HFFc6 (cell line): ENCODE measurements at regions not wholly inside any gene's neighbourhood (a gene's known extent, or its start where the extent isn't known, plus 50 kb on each side); places are given as distances from the start of the nearest gene placed in this dataset.

ENCODE experiments used
- DNase-seq: peaks from one replicate; pipeline ENCODE4 v3.0.0-alpha.2; 2018
- H3K27ac Mint-ChIP-seq: 2 replicates; pipeline ENCODE4 v1.8.0; 2020; ENCODE audit warnings: mild to moderate bottlenecking, mixed read lengths
- H3K27me3 Mint-ChIP-seq: 2 replicates; pipeline ENCODE4 v1.8.0; 2021; ENCODE audit warnings: mild to moderate bottlenecking, moderate library complexity, mixed read lengths; ENCODE audit not compliant: insufficient read depth
- H3K36me3 Mint-ChIP-seq: 2 replicates; pipeline ENCODE4 v1.8.0; 2021; ENCODE audit warnings: low read depth, mixed read lengths
- H3K4me1 Mint-ChIP-seq: 2 replicates; pipeline ENCODE4 v1.8.0; 2020; ENCODE audit warnings: low read depth, mixed read lengths
- H3K4me3 Mint-ChIP-seq: 2 replicates; pipeline ENCODE4 v1.8.0; 2020; ENCODE audit warnings: mild to moderate bottlenecking, moderate library complexity, mixed read lengths
- H3K9me3 Mint-ChIP-seq: 2 replicates; pipeline ENCODE4 v1.8.0; 2020; ENCODE audit warnings: mild to moderate bottlenecking, mixed read lengths
- TF ChIP-seq, protein P1 (sequence below): fragments of 200-600 bp; sonication (generic); IDR thresholded peaks from 2 replicates; pipeline ENCODE4 v1.5.0; 2021; ENCODE audit warnings: antibody characterized with exemption, mild to moderate bottlenecking

DNA sequence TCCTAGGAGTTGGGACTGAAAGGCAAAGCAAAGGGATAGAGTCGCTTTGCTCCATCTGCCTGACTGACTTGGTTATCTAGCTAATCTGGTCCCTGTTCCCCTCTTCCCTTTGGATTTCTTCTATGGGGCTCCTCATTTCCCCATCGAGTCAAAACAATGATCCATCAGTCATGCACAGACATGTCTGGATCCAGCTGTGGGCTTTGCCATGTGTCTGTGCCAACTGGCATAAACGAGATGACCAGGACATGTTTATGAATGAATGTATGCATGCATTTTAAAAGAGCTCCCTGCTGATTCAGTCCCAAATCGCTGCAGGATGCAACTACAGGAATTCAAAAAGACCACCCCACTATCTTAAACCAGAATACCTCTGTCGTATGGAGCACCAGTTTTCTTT, 122.0 kb downstream of the ARL4A start:
- peaks cover 2% of the 10 kb centered on the region; the same call in 1 of the 2 replicates for H3K27me3 Mint-ChIP-seq
- no peak overlapping the region for H3K27ac Mint-ChIP-seq
- TF ChIP-seq, protein P1, sequence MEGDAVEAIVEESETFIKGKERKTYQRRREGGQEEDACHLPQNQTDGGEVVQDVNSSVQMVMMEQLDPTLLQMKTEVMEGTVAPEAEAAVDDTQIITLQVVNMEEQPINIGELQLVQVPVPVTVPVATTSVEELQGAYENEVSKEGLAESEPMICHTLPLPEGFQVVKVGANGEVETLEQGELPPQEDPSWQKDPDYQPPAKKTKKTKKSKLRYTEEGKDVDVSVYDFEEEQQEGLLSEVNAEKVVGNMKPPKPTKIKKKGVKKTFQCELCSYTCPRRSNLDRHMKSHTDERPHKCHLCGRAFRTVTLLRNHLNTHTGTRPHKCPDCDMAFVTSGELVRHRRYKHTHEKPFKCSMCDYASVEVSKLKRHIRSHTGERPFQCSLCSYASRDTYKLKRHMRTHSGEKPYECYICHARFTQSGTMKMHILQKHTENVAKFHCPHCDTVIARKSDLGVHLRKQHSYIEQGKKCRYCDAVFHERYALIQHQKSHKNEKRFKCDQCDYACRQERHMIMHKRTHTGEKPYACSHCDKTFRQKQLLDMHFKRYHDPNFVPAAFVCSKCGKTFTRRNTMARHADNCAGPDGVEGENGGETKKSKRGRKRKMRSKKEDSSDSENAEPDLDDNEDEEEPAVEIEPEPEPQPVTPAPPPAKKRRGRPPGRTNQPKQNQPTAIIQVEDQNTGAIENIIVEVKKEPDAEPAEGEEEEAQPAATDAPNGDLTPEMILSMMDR, result no peak
- no peaks in the 10 kb centered on the region for H3K36me3 Mint-ChIP-seq
- H3K4me3 Mint-ChIP-seq, result no peak overlapping the region
- no peaks in the 10 kb centered on the region for H3K4me1 Mint-ChIP-seq
- H3K9me3 Mint-ChIP-seq, result no peaks in the 10 kb centered on the region
- no peak for DNase-seq

DNA sequence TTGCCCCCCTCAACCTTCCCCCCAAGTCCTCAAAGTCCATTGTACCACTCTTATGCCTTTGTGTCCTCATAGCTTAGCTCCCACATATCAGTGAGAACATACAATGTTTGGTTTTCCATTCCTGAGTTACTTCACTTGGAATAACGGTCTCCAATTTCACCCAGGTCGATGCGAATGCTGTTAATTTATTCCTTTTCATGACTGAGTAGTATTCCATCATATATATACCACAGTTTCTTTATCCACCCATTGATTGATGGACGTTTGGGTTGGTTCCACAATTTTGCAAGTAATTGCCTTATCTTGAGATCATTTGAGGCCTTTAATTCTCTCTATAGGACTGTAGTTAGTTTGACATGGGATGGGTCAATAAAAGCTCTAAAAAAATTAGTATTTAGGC, 124.7 kb downstream of the ARL4A start:
- H3K4me1 Mint-ChIP-seq, result no peaks in the 10 kb centered on the region
- no peaks in the 10 kb centered on the region for H3K36me3 Mint-ChIP-seq
- peaks cover 2% of the 10 kb centered on the region; the same call in 1 of the 2 replicates for H3K27me3 Mint-ChIP-seq
- DNase-seq, result no peak
- H3K27ac Mint-ChIP-seq, result no peak overlapping the region
- H3K4me3 Mint-ChIP-seq, result no peak overlapping the region
- no peaks in the 10 kb centered on the region for H3K9me3 Mint-ChIP-seq
- TF ChIP-seq, protein P1, result no peak

DNA sequence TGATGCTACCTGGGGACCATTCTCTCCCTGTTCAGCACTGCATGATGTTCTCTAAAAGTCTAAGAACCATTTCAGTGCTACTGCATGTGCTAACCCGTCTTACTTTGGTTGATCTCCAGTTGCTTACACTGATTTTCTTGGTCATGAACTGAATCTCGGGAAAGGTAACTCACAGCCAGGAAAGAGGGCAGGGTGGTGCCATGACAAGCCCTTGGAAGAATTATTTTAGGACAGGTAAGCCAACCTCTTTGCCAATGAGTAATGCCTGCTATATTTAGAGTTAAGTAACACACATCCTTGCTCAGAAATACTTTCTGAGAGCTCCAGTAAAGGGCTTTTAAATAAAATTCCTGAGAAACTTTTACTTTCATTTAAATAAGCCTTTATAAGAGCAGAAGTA, 126.7 kb downstream of the ARL4A start:
- Mint-ChIP-seq H3K27ac (no peak overlapping the region), H3K36me3 (no peaks in the 10 kb centered on the region), H3K27me3 (peaks cover 2% of the 10 kb centered on the region; the same call in 1 of the 2 replicates), H3K9me3 (no peaks in the 10 kb centered on the region), H3K4me3 (no peak overlapping the region), H3K4me1 (no peaks in the 10 kb centered on the region)
- TF ChIP-seq, protein P1, result no peak
- DNase-seq, result no peak

GRCh38 chr7:12814828-12815227, 127.4 kb downstream of the ARL4A start:
- H3K9me3 Mint-ChIP-seq, result no peaks in the 10 kb centered on the region
- H3K27me3 Mint-ChIP-seq, result peaks cover 2% of the 10 kb centered on the region; the same call in 1 of the 2 replicates
- no peak for DNase-seq
- no peaks in the 10 kb centered on the region for H3K4me1 Mint-ChIP-seq
- no peak overlapping the region for H3K27ac Mint-ChIP-seq
- TF ChIP-seq, protein P1, result no peak
- H3K36me3 Mint-ChIP-seq, result no peaks in the 10 kb centered on the region
- H3K4me3 Mint-ChIP-seq, result no peak overlapping the region

DNA sequence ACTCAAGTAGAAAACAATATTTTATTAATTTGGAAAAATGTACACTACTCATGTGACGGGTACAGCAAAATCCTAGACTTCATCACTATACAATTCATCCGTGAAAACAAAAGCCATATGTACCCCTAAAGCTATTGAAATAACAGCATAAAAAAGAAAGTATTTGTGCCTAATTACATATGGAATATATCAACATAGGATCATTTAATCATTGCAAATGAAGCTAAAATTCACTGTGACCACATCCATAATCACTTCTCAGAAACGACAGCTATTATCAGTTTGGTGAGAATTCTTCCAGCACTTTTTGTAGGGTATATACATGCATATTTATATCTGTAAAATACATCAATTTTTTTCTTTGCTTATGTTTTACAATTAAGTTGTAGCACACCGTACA, 128.0 kb downstream of the ARL4A start:
- no peak overlapping the region for H3K27ac Mint-ChIP-seq
- DNase-seq, result no peak
- H3K27me3 Mint-ChIP-seq, result peaks cover 2% of the 10 kb centered on the region; the same call in 1 of the 2 replicates
- no peaks in the 10 kb centered on the region for H3K9me3 Mint-ChIP-seq
- no peaks in the 10 kb centered on the region for H3K36me3 Mint-ChIP-seq
- TF ChIP-seq, protein P1, result no peak
- no peaks in the 10 kb centered on the region for H3K4me1 Mint-ChIP-seq
- no peak overlapping the region for H3K4me3 Mint-ChIP-seq

GRCh38 chr7:12815871-12816270, 128.4 kb downstream of the ARL4A start:
- TF ChIP-seq, protein P1, result no peak
- DNase-seq, result no peak
- no peaks in the 10 kb centered on the region for H3K4me1 Mint-ChIP-seq
- no peaks in the 10 kb centered on the region for H3K36me3 Mint-ChIP-seq
- no peaks in the 10 kb centered on the region for H3K9me3 Mint-ChIP-seq
- H3K4me3 Mint-ChIP-seq, result no peak overlapping the region
- H3K27me3 Mint-ChIP-seq, result peaks cover 2% of the 10 kb centered on the region; the same call in 1 of the 2 replicates
- no peak overlapping the region for H3K27ac Mint-ChIP-seq
